ENCODE measurements at regions not wholly inside any gene's neighbourhood (a gene's known extent, or its start where the extent isn't known, plus 50 kb on each side); places are given as distances from the start of the nearest gene placed in this dataset.

DNA sequence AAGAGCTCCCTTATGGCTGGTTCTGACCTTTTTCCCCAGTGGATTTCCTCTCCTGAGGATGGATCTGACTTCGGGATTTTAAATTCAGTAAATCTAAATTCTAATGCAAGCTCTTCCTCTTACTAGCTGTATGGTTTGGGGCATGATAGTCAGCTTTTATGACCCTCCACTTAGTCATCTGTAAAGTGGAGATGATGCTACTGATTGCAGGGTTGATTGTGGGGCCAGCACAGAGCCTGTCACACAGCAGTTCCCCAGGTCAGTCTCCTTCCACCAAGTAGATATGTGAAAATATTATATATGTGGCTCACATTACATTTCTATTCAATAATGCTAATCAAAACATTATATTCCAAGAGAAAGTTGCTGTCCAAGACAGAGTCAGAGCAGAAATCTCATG is 141.3 kb upstream of the UBE2E1 start:
- H3K27me3 ChIP-seq (ENCODE audit: insufficient read depth, low read length), result no peaks in the 10 kb centered on the region
- no peak overlapping the region for H4K8ac ChIP-seq (ENCODE audit: low read depth, low read length)
- H3K4me1 ChIP-seq (ENCODE audit: control insufficient read depth in 1 of 2, insufficient read depth in 2 of 2, low read length in 2 of 2), result no peaks in the 10 kb centered on the region
- H3K4me3 ChIP-seq (ENCODE audit: low read depth, low read length), result no peak overlapping the region
- no peak overlapping the region for H3K27ac ChIP-seq (ENCODE audit: low read depth, low read length)
- no peak overlapping the region for H4K12ac ChIP-seq (ENCODE audit: low read depth, low read length)
- no peak overlapping the region for H3K4me2 ChIP-seq (ENCODE audit: low read length)
- H4K91ac ChIP-seq (ENCODE audit: low read depth, low read length), result no peak overlapping the region
- H2BK5ac ChIP-seq (ENCODE audit: low read depth, low read length, poor library complexity), result no peak overlapping the region
- H3K36me3 ChIP-seq (ENCODE audit: control insufficient read depth in 1 of 2, insufficient read depth in 2 of 2, low read length in 2 of 2), result no peaks in the 10 kb centered on the region
- H3K4ac ChIP-seq (ENCODE audit: low read depth, low read length), result no peak overlapping the region
- no peaks in the 10 kb centered on the region for H3K79me1 ChIP-seq (ENCODE audit: low read length)
- H3K79me2 ChIP-seq (ENCODE audit: control insufficient read depth, insufficient read depth, low read length, poor library complexity), result no peaks in the 10 kb centered on the region
- WGBS (ENCODE audit: extremely low coverage, insufficient coverage, insufficient read length), result no CpG with 5 or more reads among the region's 1 CpG
- H3K14ac ChIP-seq (ENCODE audit: low read length), result no peak overlapping the region
- no peak overlapping the region for H3K9ac ChIP-seq (ENCODE audit: low read length)
- H2AFZ ChIP-seq (ENCODE audit: insufficient read depth, low read length, poor library complexity), result no peak overlapping the region
- no peak overlapping the region for H2BK120ac ChIP-seq (ENCODE audit: insufficient read depth, low read length, poor library complexity)
- H3K18ac ChIP-seq (ENCODE audit: low read length), result no peak overlapping the region
- H3K23ac ChIP-seq (ENCODE audit: low read length), result no peak overlapping the region
- no peak overlapping the region for H2BK12ac ChIP-seq (ENCODE audit: low read length)
- no peak overlapping the region for H2AK5ac ChIP-seq (ENCODE audit: low read length)
- H3K9me3 ChIP-seq (ENCODE audit: insufficient read depth, low read depth, low read length), result no peaks in the 10 kb centered on the region
- DNase-seq, result peak in 1 of 2 donors; percentile 30

DNA sequence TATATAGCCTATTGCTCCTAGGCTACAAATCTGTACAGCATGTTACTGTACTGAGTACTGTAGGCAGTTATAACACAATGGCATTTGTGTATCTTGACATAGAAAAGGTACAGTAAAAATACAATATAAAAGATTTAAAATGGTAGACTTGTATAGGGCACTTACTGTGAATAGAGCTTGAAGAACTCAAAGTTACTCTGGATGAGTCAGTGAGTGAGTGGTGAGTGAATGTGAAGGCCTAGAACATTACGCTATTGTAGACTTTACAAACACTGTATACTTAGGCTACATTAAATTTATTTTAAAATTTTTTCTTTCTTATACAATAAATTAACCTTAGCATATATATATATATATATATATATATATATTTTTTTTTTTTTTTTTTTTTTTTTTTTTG is 140.0 kb upstream of the UBE2E1 start:
- Histone ChIP-seq H3K4me2 (ENCODE audit: low read length) (no peak overlapping the region), H2AFZ (ENCODE audit: insufficient read depth, low read length, poor library complexity) (no peak overlapping the region)
- WGBS (ENCODE audit: extremely low coverage, insufficient coverage, insufficient read length), result no CpG with 5 or more reads among the region's 1 CpG

DNA sequence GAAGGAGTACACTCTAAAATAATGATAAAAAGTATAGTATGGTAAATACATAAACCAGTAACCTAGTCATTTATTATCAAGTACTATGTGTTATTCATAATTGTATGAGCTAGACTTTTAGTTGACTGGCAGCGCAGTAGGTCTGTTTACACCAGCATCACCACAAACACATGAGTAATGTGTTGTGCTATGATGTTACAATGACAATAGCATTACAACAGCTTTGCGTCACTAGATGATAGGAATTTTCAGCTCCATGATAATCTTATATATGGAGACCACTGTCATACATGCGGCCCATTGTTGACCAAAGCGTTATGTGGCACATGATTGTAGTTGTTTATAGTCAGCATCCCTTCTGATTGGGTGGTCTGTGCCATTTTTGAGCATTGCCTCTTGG is 138.9 kb upstream of the UBE2E1 start:
- WGBS (ENCODE audit: extremely low coverage, insufficient coverage, insufficient read length), result no CpG with 5 or more reads among the region's 4 CpGs
- peaks cover under 1% of the 10 kb centered on the region for H3K9me3 ChIP-seq (ENCODE audit: insufficient read depth, low read depth, low read length)
- DNase-seq, result peak; percentile 49 to 77
- H2AK5ac ChIP-seq (ENCODE audit: low read length), result no peak overlapping the region
- no peak overlapping the region for H3K4me2 ChIP-seq (ENCODE audit: low read length)
- no peak overlapping the region for H4K91ac ChIP-seq (ENCODE audit: low read depth, low read length)
- no peaks in the 10 kb centered on the region for H3K36me3 ChIP-seq (ENCODE audit: control insufficient read depth in 1 of 2, insufficient read depth in 2 of 2, low read length in 2 of 2)
- H3K4me1 ChIP-seq (ENCODE audit: control insufficient read depth in 1 of 2, insufficient read depth in 2 of 2, low read length in 2 of 2), result no peaks in the 10 kb centered on the region
- H3K27ac ChIP-seq (ENCODE audit: low read depth, low read length), result no peak overlapping the region
- no peak overlapping the region for H3K9ac ChIP-seq (ENCODE audit: low read length)
- no peaks in the 10 kb centered on the region for H3K79me1 ChIP-seq (ENCODE audit: low read length)
- no peak overlapping the region for H2BK120ac ChIP-seq (ENCODE audit: insufficient read depth, low read length, poor library complexity)
- no peak overlapping the region for H3K4me3 ChIP-seq (ENCODE audit: low read depth, low read length)
- H2BK12ac ChIP-seq (ENCODE audit: low read length), result no peak overlapping the region
- H4K12ac ChIP-seq (ENCODE audit: low read depth, low read length), result no peak overlapping the region
- no peaks in the 10 kb centered on the region for H3K27me3 ChIP-seq (ENCODE audit: insufficient read depth, low read length)
- no peak overlapping the region for H4K8ac ChIP-seq (ENCODE audit: low read depth, low read length)
- no peak overlapping the region for H3K14ac ChIP-seq (ENCODE audit: low read length)
- H3K79me2 ChIP-seq (ENCODE audit: control insufficient read depth, insufficient read depth, low read length, poor library complexity), result no peaks in the 10 kb centered on the region
- H2AFZ ChIP-seq (ENCODE audit: insufficient read depth, low read length, poor library complexity), result no peak overlapping the region
- no peak overlapping the region for H3K4ac ChIP-seq (ENCODE audit: low read depth, low read length)
- H3K18ac ChIP-seq (ENCODE audit: low read length), result no peak overlapping the region
- no peak overlapping the region for H2BK5ac ChIP-seq (ENCODE audit: low read depth, low read length, poor library complexity)
- H3K23ac ChIP-seq (ENCODE audit: low read length), result no peak overlapping the region

More for the DNA sequence above, 140.0 kb upstream of the UBE2E1 start:
- no peak overlapping the region for H2BK5ac ChIP-seq (ENCODE audit: low read depth, low read length, poor library complexity)
- no peaks in the 10 kb centered on the region for H3K27me3 ChIP-seq (ENCODE audit: insufficient read depth, low read length)
- no peak overlapping the region for H3K9ac ChIP-seq (ENCODE audit: low read length)
- H4K8ac ChIP-seq (ENCODE audit: low read depth, low read length), result no peak overlapping the region
- no peak overlapping the region for H4K12ac ChIP-seq (ENCODE audit: low read depth, low read length)
- no peak overlapping the region for H4K91ac ChIP-seq (ENCODE audit: low read depth, low read length)
- H3K79me2 ChIP-seq (ENCODE audit: control insufficient read depth, insufficient read depth, low read length, poor library complexity), result no peaks in the 10 kb centered on the region
- H3K79me1 ChIP-seq (ENCODE audit: low read length), result no peaks in the 10 kb centered on the region
- no peak for DNase-seq
- H3K4me1 ChIP-seq (ENCODE audit: control insufficient read depth in 1 of 2, insufficient read depth in 2 of 2, low read length in 2 of 2), result no peaks in the 10 kb centered on the region
- no peaks in the 10 kb centered on the region for H3K36me3 ChIP-seq (ENCODE audit: control insufficient read depth in 1 of 2, insufficient read depth in 2 of 2, low read length in 2 of 2)
- H2BK120ac ChIP-seq (ENCODE audit: insufficient read depth, low read length, poor library complexity), result no peak overlapping the region
- H3K23ac ChIP-seq (ENCODE audit: low read length), result no peak overlapping the region
- no peak overlapping the region for H3K27ac ChIP-seq (ENCODE audit: low read depth, low read length)
- H3K4ac ChIP-seq (ENCODE audit: low read depth, low read length), result no peak overlapping the region
- no peak overlapping the region for H2BK12ac ChIP-seq (ENCODE audit: low read length)
- no peak overlapping the region for H3K18ac ChIP-seq (ENCODE audit: low read length)
- no peak overlapping the region for H3K4me3 ChIP-seq (ENCODE audit: low read depth, low read length)
- H2AK5ac ChIP-seq (ENCODE audit: low read length), result no peak overlapping the region
- H3K9me3 ChIP-seq (ENCODE audit: insufficient read depth, low read depth, low read length), result no peaks in the 10 kb centered on the region
- no peak overlapping the region for H3K14ac ChIP-seq (ENCODE audit: low read length)

- WGBS (ENCODE audit: extremely low coverage, insufficient coverage, insufficient read length), result no CpG with 5 or more reads among the region's 6 CpGs
- Histone ChIP-seq H3K79me1 (ENCODE audit: low read length) (no peaks in the 10 kb centered on the region), H3K27me3 (ENCODE audit: insufficient read depth, low read length) (no peaks in the 10 kb centered on the region), H3K23ac (ENCODE audit: low read length) (no peak overlapping the region), H2AFZ (ENCODE audit: insufficient read depth, low read length, poor library complexity) (no peak overlapping the region), H3K4me3 (ENCODE audit: low read depth, low read length) (no peak overlapping the region), H3K14ac (ENCODE audit: low read length) (no peak overlapping the region), H2BK120ac (ENCODE audit: insufficient read depth, low read length, poor library complexity) (no peak overlapping the region), H4K12ac (ENCODE audit: low read depth, low read length) (no peak overlapping the region), H3K9ac (ENCODE audit: low read length) (no peak overlapping the region), H3K9me3 (ENCODE audit: insufficient read depth, low read depth, low read length) (peaks cover 2% of the 10 kb centered on the region), H3K79me2 (ENCODE audit: control insufficient read depth, insufficient read depth, low read length, poor library complexity) (no peaks in the 10 kb centered on the region), H2BK12ac (ENCODE audit: low read length) (no peak overlapping the region), H4K91ac (ENCODE audit: low read depth, low read length) (no peak overlapping the region), H2AK5ac (ENCODE audit: low read length) (no peak overlapping the region), H2BK5ac (ENCODE audit: low read depth, low read length, poor library complexity) (no peak overlapping the region), H3K18ac (ENCODE audit: low read length) (no peak overlapping the region), H3K4me1 (ENCODE audit: control insufficient read depth in 1 of 2, insufficient read depth in 2 of 2, low read length in 2 of 2) (no peaks in the 10 kb centered on the region), H3K4ac (ENCODE audit: low read depth, low read length) (no peak overlapping the region), H3K4me2 (ENCODE audit: low read length) (no peak overlapping the region), H4K8ac (ENCODE audit: low read depth, low read length) (no peak overlapping the region), H3K36me3 (ENCODE audit: control insufficient read depth in 1 of 2, insufficient read depth in 2 of 2, low read length in 2 of 2) (no peaks in the 10 kb centered on the region), H3K27ac (ENCODE audit: low read depth, low read length) (no peak overlapping the region)
- DNase-seq, result no peak
These were observed 138.0 kb upstream of the UBE2E1 start for GRCh38 chr3:23667536-23668429.

Measured in trophoblast cell (in vitro differentiated cells and primary cell).